ENCODE measurements at regions not wholly inside any gene's neighbourhood (a gene's known extent, or its start where the extent isn't known, plus 50 kb on each side); places are given as distances from the start of the nearest gene placed in this dataset.
"Not testable (repeated sequence)": the region's sequence is repeated elsewhere in the genome, so short reads cannot be mapped to it uniquely, and the experiment has no call there.

DNA sequence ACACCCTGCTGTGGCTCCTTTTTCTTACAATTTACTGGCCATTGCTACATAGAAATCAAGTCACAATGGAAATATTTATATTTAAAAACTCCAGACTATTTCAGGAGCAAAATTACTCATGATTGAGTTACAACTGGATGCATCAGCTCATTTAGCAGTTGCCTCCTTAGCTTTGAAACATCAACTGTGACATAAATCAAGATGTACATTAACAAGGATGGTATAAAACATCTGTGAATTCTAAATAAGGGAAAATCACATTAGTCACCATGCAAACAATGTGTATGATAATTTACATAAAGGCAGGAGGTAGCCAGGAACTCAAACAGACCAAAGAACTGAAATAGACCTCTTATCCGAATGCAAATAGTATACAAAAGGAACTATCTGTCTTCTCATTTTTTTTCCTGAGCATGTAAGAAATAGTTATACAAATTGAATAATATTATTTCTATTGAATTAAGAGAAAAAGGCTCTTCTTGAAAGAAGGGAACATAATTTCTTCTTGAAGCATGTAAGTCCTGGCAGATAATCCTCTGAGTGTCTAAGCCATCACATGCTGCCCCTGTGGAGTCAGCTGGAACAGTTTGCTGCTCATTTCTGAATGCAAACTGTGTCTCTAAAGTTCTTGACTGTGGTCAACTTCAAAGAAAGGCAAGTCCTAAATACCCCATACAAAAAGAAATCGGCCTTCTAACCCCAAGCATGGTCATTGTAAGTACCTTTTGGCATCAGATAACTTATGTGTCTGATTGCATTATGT is 151.2 kb downstream of the NAA11 start:
- peaks cover 27% of the 10 kb centered on the region for H3K4me1 ChIP-seq (ENCODE audit: insufficient read depth, low read length)
- no peaks in the 10 kb centered on the region for H3K9me3 ChIP-seq (ENCODE audit: low read length)
- H3K9ac ChIP-seq (ENCODE audit: low read length) = no peak overlapping the region
- no peaks in the 10 kb centered on the region for H3K27me3 ChIP-seq (ENCODE audit: control insufficient read depth in 1 of 2, insufficient read depth in 2 of 2, low read length in 2 of 2)
- no peak overlapping the region for H3K27ac ChIP-seq (ENCODE audit: low read depth, low read length)
- H3K4me3 ChIP-seq (ENCODE audit: low read depth in 1 of 2, low read length in 2 of 2) = no peak overlapping the region
- H3K36me3 ChIP-seq (ENCODE audit: insufficient read depth, low read length) = no peaks in the 10 kb centered on the region

DNA sequence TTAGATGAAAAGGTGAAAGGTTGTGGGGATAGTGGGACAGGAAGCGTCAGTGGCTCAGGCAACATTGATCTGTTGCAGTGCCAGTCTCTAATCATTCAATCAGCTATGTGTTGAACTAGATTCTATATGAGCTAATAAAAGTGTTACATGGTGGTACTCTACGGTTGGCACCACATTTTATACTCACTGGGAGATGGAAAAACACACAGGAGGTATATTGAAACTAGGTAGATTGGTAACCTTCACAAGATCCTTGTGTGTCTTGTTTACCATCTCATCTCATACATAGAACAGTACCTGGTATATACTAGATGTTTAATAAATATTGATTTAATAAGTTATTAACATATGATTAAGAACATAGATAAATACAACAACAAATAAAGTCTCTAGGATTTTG is 152.7 kb downstream of the NAA11 start:
- Histone ChIP-seq H3K27me3 (ENCODE audit: control insufficient read depth in 1 of 2, insufficient read depth in 2 of 2, low read length in 2 of 2) (no peaks in the 10 kb centered on the region), H3K9ac (ENCODE audit: low read length) (no peak overlapping the region), H3K4me1 (ENCODE audit: insufficient read depth, low read length) (peaks cover 18% of the 10 kb centered on the region), H3K4me3 (ENCODE audit: low read depth in 1 of 2, low read length in 2 of 2) (no peak overlapping the region), H3K9me3 (ENCODE audit: low read length) (no peaks in the 10 kb centered on the region), H3K27ac (ENCODE audit: low read depth, low read length) (no peak overlapping the region), H3K36me3 (ENCODE audit: insufficient read depth, low read length) (no peaks in the 10 kb centered on the region)

DNA sequence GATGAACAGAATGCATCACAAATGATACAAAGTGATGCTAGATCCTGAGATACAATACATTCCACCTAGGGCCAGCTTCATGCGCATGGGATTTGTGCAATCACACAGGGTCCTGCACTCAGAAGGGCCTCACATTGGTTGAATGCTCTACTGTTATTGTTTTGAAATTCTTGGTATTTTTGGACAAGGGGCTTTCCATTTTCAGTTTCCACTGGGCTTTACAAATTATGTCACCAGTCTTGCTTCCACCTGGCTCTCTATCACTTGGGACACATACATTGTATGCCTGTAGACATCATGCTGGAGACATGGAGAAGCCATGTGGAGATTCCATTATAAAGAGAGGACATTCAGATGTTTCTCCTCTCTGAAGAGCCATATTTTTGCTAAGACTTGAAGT is 155.8 kb downstream of the NAA11 start:
- Histone ChIP-seq H3K4me1 (ENCODE audit: insufficient read depth, low read length) (peaks cover 13% of the 10 kb centered on the region), H3K27ac (ENCODE audit: low read depth, low read length) (no peak overlapping the region), H3K27me3 (ENCODE audit: control insufficient read depth in 1 of 2, insufficient read depth in 2 of 2, low read length in 2 of 2) (no peaks in the 10 kb centered on the region), H3K9me3 (ENCODE audit: low read length) (no peaks in the 10 kb centered on the region), H3K9ac (ENCODE audit: low read length) (no peak overlapping the region), H3K36me3 (ENCODE audit: insufficient read depth, low read length) (no peaks in the 10 kb centered on the region), H3K4me3 (ENCODE audit: low read depth in 1 of 2, low read length in 2 of 2) (no peak overlapping the region)

DNA sequence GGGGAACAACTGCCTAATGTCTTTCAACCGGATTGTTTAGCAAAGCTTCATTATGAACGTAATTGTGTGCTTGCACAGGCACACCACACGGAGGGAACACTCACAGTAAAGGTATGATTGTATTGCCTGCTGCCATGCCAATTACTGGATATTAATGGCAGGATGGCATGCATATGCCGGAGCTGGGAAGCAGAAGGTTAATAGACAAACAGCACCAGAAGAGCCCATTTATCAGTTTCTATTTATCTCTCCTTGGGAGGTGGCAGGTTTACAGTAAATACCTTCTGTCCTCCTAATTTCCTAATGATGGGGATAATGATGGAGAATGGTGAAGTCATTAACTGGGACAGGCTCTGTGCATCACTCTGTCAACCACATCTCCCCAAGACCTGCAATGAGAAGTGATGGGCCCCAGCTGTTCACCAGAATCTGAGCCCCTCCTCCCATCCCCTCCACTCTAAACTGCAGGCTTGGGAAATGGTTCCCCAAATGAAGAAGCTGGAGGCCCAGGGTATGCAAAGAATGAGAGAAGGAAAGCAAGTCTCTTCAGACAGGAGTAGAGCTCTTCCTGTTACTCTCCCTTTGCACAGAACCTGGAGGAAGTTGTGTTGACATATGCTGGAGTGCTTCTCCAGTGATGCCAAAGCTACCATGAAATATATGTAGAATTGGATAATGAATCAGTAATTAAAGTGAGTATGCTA is 160.8 kb downstream of the NAA11 start:
- Histone ChIP-seq H3K27me3 (ENCODE audit: control insufficient read depth in 1 of 2, insufficient read depth in 2 of 2, low read length in 2 of 2) (no peaks in the 10 kb centered on the region), H3K9ac (ENCODE audit: low read length) (no peak overlapping the region), H3K36me3 (ENCODE audit: insufficient read depth, low read length) (no peaks in the 10 kb centered on the region)

DNA sequence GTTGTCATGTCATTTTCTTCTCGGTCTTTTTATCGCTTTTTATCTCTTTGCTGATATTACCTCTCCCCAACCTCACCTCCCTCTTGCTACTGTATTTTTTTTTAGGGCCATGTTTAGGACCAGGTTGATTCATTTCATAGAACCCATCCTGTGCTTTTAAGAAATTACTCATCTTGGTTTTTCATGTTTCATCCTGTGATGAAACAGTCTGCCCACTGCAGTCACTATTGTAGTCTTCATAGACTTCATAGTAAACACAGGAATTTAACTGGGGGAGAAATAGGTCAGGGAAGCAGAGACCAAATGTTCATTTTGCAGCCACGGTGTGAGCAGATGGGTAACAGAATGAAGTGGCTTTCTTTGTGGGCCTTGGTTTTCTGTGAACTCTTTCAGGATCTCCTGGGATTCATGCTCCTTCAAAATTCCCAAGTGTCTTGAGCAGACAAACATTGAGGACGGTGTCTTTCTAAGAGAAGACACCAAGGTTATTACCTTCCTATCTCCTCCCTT is 161.8 kb downstream of the NAA11 start:
- no peaks in the 10 kb centered on the region for H3K4me1 ChIP-seq (ENCODE audit: insufficient read depth, low read length)
- H3K9me3 ChIP-seq (ENCODE audit: low read length) = no peaks in the 10 kb centered on the region
- no peak overlapping the region for H3K4me3 ChIP-seq (ENCODE audit: low read depth in 1 of 2, low read length in 2 of 2)
- no peak overlapping the region for H3K9ac ChIP-seq (ENCODE audit: low read length)
- H3K27ac ChIP-seq (ENCODE audit: low read depth, low read length) = no peak overlapping the region
- no peaks in the 10 kb centered on the region for H3K27me3 ChIP-seq (ENCODE audit: control insufficient read depth in 1 of 2, insufficient read depth in 2 of 2, low read length in 2 of 2)
- H3K36me3 ChIP-seq (ENCODE audit: insufficient read depth, low read length) = no peaks in the 10 kb centered on the region

More for the DNA sequence above, 160.8 kb downstream of the NAA11 start:
- Histone ChIP-seq H3K27ac (ENCODE audit: low read depth, low read length) (no peak overlapping the region), H3K9me3 (ENCODE audit: low read length) (no peaks in the 10 kb centered on the region), H3K4me3 (ENCODE audit: low read depth in 1 of 2, low read length in 2 of 2) (no peak overlapping the region), H3K4me1 (ENCODE audit: insufficient read depth, low read length) (no peaks in the 10 kb centered on the region)

DNA sequence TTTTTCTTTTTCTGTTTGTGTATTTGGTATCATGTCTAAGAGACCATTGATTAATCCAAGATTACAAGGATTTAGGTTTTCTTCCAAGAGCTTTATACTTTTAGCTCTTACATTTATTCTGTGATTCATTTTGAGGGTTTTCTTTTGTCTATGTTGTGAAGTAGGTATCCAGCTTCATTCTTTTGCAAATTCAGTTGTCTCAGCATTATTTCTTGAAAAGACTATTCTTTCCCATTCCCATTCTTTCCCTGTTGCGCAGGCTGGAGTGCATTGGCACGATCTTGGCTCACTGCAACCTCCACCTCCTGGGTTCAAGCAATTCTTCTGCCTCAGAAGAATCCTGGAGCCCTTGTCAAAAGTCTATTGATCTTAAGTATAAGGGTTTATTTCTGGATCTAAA is 164.9 kb downstream of the NAA11 start:
- H3K4me3 ChIP-seq (ENCODE audit: low read depth in 1 of 2, low read length in 2 of 2) = no peak overlapping the region
- no peaks in the 10 kb centered on the region for H3K4me1 ChIP-seq (ENCODE audit: insufficient read depth, low read length)
- no peak overlapping the region for H3K27ac ChIP-seq (ENCODE audit: low read depth, low read length)
- H3K27me3 ChIP-seq (ENCODE audit: control insufficient read depth in 1 of 2, insufficient read depth in 2 of 2, low read length in 2 of 2) = no peaks in the 10 kb centered on the region
- H3K9me3 ChIP-seq (ENCODE audit: low read length) = no peaks in the 10 kb centered on the region
- no peaks in the 10 kb centered on the region for H3K36me3 ChIP-seq (ENCODE audit: insufficient read depth, low read length)
- no peak overlapping the region for H3K9ac ChIP-seq (ENCODE audit: low read length)

DNA sequence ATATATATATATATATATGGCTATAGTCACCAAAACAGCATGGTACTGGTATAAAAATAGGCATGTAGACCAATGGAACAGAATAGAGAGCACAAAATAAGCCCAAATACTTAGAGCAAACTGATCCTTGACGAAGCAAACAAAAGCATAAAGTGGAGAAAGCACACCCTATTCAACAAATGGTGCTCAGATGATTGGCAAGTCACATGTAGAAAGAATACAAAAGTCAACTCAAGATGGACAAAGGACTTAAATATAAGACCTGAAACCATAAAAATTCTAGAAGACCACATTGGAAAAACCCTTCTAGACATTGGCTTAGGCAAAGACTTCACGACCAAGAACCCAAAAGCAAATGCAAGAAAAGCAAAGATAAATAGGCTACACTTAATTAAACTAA is 167.2 kb downstream of the NAA11 start:
- not testable (repeated sequence) for H3K27ac ChIP-seq (ENCODE audit: low read depth, low read length); H3K36me3 ChIP-seq (ENCODE audit: insufficient read depth, low read length); H3K4me1 ChIP-seq (ENCODE audit: insufficient read depth, low read length); H3K27me3 ChIP-seq (ENCODE audit: control insufficient read depth in 1 of 2, insufficient read depth in 2 of 2, low read length in 2 of 2); H3K4me3 ChIP-seq (ENCODE audit: low read depth in 1 of 2, low read length in 2 of 2); H3K9me3 ChIP-seq (ENCODE audit: low read length); H3K9ac ChIP-seq (ENCODE audit: low read length)

DNA sequence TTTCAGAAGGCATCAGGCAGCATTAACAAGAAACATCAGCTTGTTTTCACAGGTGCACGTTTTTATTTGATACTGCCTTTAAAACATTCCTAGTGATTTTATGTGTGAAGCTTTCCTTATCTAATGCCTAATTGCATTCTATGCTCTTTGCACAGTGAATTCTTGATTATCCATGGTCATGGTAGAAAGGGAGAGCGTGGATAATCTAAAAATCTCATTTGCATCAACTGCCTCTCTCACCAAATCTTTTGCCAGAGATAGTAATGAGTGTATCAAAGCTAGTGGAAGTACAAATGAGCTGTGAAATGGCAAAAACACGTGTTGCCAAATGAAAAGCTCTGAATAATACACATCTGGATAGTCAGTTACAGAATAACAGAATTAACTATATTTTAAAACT is 170.5 kb downstream of the NAA11 start:
- no peaks in the 10 kb centered on the region for H3K9me3 ChIP-seq (ENCODE audit: low read length)

DNA sequence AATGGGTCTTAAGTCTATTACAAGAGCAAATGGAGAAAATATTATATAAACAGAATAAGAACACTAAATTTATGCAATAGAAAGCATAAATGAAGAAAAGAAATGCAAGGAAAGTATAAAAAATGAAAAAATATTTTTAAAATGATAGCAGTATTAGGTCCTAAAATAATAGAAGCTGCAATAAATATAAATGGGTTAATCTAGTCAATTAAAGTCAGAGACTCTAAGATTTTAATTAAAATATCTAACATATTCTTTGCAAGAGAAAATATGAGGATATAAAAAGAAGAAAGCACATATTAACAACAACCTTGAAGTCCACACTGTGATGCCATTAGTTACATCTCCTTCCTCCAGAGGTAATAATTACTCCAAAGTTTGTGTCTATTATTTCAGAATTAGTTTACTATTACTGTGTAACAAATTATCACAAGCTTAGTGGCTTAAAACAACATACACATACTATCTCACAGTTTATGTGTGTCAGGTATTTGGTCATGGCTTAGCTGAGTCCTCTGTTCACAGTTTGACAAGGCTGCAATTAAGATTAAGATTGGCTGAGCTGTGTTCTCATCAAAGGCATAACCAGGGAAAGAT is 174.9 kb downstream of the NAA11 start:
- H3K4me3 ChIP-seq (ENCODE audit: low read depth in 1 of 2, low read length in 2 of 2) = no peak overlapping the region
- no peaks in the 10 kb centered on the region for H3K4me1 ChIP-seq (ENCODE audit: insufficient read depth, low read length)
- H3K9me3 ChIP-seq (ENCODE audit: low read length) = no peaks in the 10 kb centered on the region
- H3K36me3 ChIP-seq (ENCODE audit: insufficient read depth, low read length) = no peaks in the 10 kb centered on the region
- H3K9ac ChIP-seq (ENCODE audit: low read length) = no peak overlapping the region
- no peak overlapping the region for H3K27ac ChIP-seq (ENCODE audit: low read depth, low read length)
- no peaks in the 10 kb centered on the region for H3K27me3 ChIP-seq (ENCODE audit: control insufficient read depth in 1 of 2, insufficient read depth in 2 of 2, low read length in 2 of 2)

More for the DNA sequence above, 170.5 kb downstream of the NAA11 start:
- Histone ChIP-seq H3K27me3 (ENCODE audit: control insufficient read depth in 1 of 2, insufficient read depth in 2 of 2, low read length in 2 of 2) (no peaks in the 10 kb centered on the region), H3K4me3 (ENCODE audit: low read depth in 1 of 2, low read length in 2 of 2) (no peak overlapping the region), H3K9ac (ENCODE audit: low read length) (no peak overlapping the region), H3K36me3 (ENCODE audit: insufficient read depth, low read length) (no peaks in the 10 kb centered on the region), H3K4me1 (ENCODE audit: insufficient read depth, low read length) (no peaks in the 10 kb centered on the region), H3K27ac (ENCODE audit: low read depth, low read length) (no peak overlapping the region)

DNA sequence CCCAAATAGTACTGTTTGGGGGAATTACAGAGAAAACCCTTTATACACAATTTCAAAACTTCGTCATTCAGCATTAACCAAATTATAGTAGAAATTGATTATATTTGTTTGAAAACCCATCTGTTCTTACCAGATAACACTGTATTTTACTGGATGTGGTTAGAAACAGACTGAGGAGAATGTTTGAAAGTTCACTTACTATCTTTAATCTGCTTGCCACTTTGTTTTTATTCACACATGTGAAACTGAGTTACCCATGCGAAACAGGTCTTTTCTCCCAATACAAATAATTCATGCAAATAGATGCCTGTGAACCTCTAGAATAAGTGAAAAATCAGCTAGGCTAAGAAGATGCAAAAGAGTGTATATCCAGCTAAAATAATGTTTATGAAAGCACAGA is 177.5 kb downstream of the NAA11 start:
- Histone ChIP-seq H3K36me3 (ENCODE audit: insufficient read depth, low read length) (no peaks in the 10 kb centered on the region), H3K9me3 (ENCODE audit: low read length) (no peaks in the 10 kb centered on the region), H3K9ac (ENCODE audit: low read length) (no peak overlapping the region), H3K4me1 (ENCODE audit: insufficient read depth, low read length) (no peaks in the 10 kb centered on the region), H3K27ac (ENCODE audit: low read depth, low read length) (no peak overlapping the region), H3K4me3 (ENCODE audit: low read depth in 1 of 2, low read length in 2 of 2) (no peak overlapping the region), H3K27me3 (ENCODE audit: control insufficient read depth in 1 of 2, insufficient read depth in 2 of 2, low read length in 2 of 2) (no peaks in the 10 kb centered on the region)

DNA sequence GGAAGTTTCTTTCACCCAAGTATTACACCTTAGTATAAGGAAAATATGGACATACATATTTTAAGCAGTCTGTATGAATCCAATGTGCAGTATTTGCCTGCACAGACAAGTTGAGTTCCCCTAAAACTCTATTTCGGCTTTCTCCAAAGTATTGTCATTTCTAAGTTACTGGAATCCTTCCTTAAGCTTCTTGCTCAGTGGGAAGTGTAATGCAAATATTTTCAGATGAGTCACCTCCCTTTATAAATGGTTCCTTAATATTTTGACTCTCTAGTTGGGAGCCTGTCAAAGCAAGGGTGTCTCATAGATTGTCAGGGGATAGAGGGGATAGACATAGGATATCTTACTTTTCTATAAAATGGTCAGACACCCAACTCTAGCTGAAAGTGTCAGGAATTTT is 178.6 kb downstream of the NAA11 start:
- Histone ChIP-seq H3K4me3 (ENCODE audit: low read depth in 1 of 2, low read length in 2 of 2) (no peak overlapping the region), H3K27me3 (ENCODE audit: control insufficient read depth in 1 of 2, insufficient read depth in 2 of 2, low read length in 2 of 2) (no peaks in the 10 kb centered on the region)

More for the DNA sequence above, 178.6 kb downstream of the NAA11 start:
- Histone ChIP-seq H3K36me3 (ENCODE audit: insufficient read depth, low read length) (no peaks in the 10 kb centered on the region), H3K4me1 (ENCODE audit: insufficient read depth, low read length) (no peaks in the 10 kb centered on the region), H3K9ac (ENCODE audit: low read length) (no peak overlapping the region), H3K9me3 (ENCODE audit: low read length) (no peaks in the 10 kb centered on the region), H3K27ac (ENCODE audit: low read depth, low read length) (no peak overlapping the region)
